IMR-90 (cell line): ENCODE measurements at regions not wholly inside any gene's neighbourhood (a gene's known extent, or its start where the extent isn't known, plus 50 kb on each side); places are given as distances from the start of the nearest gene placed in this dataset.

Experiments
- ATAC-seq: fragments of 200-7000 bp; cut with Tn5 transposase; 2 replicates; pipeline ENCODE4 v1.9.1; 2020; ENCODE audit warnings: low read depth, mild to moderate bottlenecking, moderate library complexity
- BruUV-seq: library from RNA; stranded (reverse); fragments of 400-500 nt; replicated peaks from 2 replicates; lab custom pipeline; 2021; lab: Mats Ljungman, UMichigan
- CTCF ChIA-PET: fragments of 300-600 bp; formaldehyde crosslinking; extraction: SDS; loops from one replicate; lab custom pipeline; 2021; ENCODE audit warnings: antibody characterized with exemption; lab: Yijun Ruan, JAX
- POLR2A ChIA-PET: fragments of 300-600 bp; sonication (Branson Sonifier 250); formaldehyde crosslinking; loops from one replicate; lab custom pipeline; 2022; ENCODE audit warnings: antibody characterized with exemption; ENCODE audit not compliant: unreplicated experiment; lab: Charles Lee
- DNase-seq: peaks from one replicate; pipeline ENCODE4 v3.0.0; 2013
- H2AFZ ChIP-seq: replicated peaks from 2 replicates; pipeline ENCODE3; 2013; ENCODE audit warnings: low read length, mild to moderate bottlenecking; ENCODE audit not compliant: poor library complexity
- H2AK5ac ChIP-seq: 2 replicates; pipeline ENCODE4 v1.6.1; 2013; ENCODE audit warnings: low read depth, low read length, inconsistent platforms
- H2AK9ac ChIP-seq: replicated peaks from 2 replicates; pipeline ENCODE3; 2013; ENCODE audit warnings: mild to moderate bottlenecking, low read depth, low read length, moderate library complexity; ENCODE audit not compliant: poor library complexity
- H2BK120ac ChIP-seq: 2 replicates; pipeline ENCODE4 v1.6.1; 2013; ENCODE audit warnings: low read depth, low read length, inconsistent platforms
- H2BK15ac ChIP-seq: 3 replicates; pipeline ENCODE4 v1.6.1; 2013; ENCODE audit warnings: low read depth, low read length, inconsistent platforms
- H2BK20ac ChIP-seq: 2 replicates; pipeline ENCODE4 v1.6.1; 2013; ENCODE audit warnings: low read depth, mild to moderate bottlenecking, inconsistent platforms, low read length, moderate library complexity
- H2BK5ac ChIP-seq: 2 replicates; pipeline ENCODE4 v1.6.1; 2013; ENCODE audit warnings: mild to moderate bottlenecking, low read depth, low read length, inconsistent platforms; ENCODE audit not compliant: poor library complexity, severe bottlenecking
- H3K14ac ChIP-seq: replicated peaks from 2 replicates; pipeline ENCODE4 v1.6.1; 2013; ENCODE audit warnings: low read depth, low read length, inconsistent platforms
- H3K18ac ChIP-seq: 2 replicates; pipeline ENCODE4 v1.6.1; 2013; ENCODE audit warnings: low read depth, low read length, control low read depth
- H3K23ac ChIP-seq: 2 replicates; pipeline ENCODE4 v1.6.1; 2013; ENCODE audit warnings: low read depth, low read length, inconsistent platforms
- H3K27ac ChIP-seq: 2 replicates; pipeline ENCODE4 v1.5.1; 2013; ENCODE audit warnings: mild to moderate bottlenecking, control low read depth, low read length; ENCODE audit not compliant: insufficient read depth
- H3K27me3 ChIP-seq: 2 replicates; pipeline ENCODE4 v1.6.1; 2013; ENCODE audit warnings: low read length; ENCODE audit not compliant: control insufficient read depth, insufficient read depth
- H3K36me3 ChIP-seq: 2 replicates; pipeline ENCODE4 v1.6.1; 2013; ENCODE audit warnings: low read length, mixed read lengths; ENCODE audit not compliant: control insufficient read depth, insufficient read depth
- H3K4ac ChIP-seq: 2 replicates; pipeline ENCODE4 v1.6.1; 2013; ENCODE audit warnings: low read depth, low read length, inconsistent platforms
- H3K4me1 ChIP-seq: 2 replicates; pipeline ENCODE4 v1.6.1; 2013; ENCODE audit warnings: low read length, mixed read lengths; ENCODE audit not compliant: control insufficient read depth, insufficient read depth
- H3K4me2 ChIP-seq: 2 replicates; pipeline ENCODE4 v1.6.1; 2013; ENCODE audit warnings: low read depth, mild to moderate bottlenecking, control low read depth, low read length, moderate library complexity
- H3K4me3 ChIP-seq: 2 replicates; pipeline ENCODE4 v1.5.1; 2013; ENCODE audit warnings: low read depth, mild to moderate bottlenecking, control low read depth, low read length, moderate library complexity; ENCODE audit not compliant: insufficient read depth
- H3K56ac ChIP-seq: 2 replicates; pipeline ENCODE4 v1.6.1; 2013; ENCODE audit warnings: low read length, inconsistent platforms; ENCODE audit not compliant: insufficient read depth; ENCODE audit errors: extremely low read depth
- H3K79me1 ChIP-seq, 2 experiments: 2 replicates each; pipeline ENCODE4 v1.6.1; 2013; ENCODE audit warnings: low read length in 2 of 2, inconsistent platforms in 1 of 2, low read depth in 1 of 2
- H3K9ac ChIP-seq: 2 replicates; pipeline ENCODE4 v1.6.1; 2013; ENCODE audit warnings: low read depth, low read length, control low read depth
- H3K9me1 ChIP-seq: 2 replicates; pipeline ENCODE4 v1.6.1; 2013; ENCODE audit warnings: low read length, inconsistent platforms; ENCODE audit not compliant: insufficient read depth
- H3K9me3 ChIP-seq: 2 replicates; pipeline ENCODE4 v1.6.1; 2013; ENCODE audit warnings: low read length; ENCODE audit not compliant: control insufficient read depth, insufficient read depth
- H4K20me1 ChIP-seq: 2 replicates; pipeline ENCODE4 v1.6.1; 2013; ENCODE audit warnings: low read length, inconsistent platforms; ENCODE audit not compliant: insufficient read depth
- H4K5ac ChIP-seq: 2 replicates; pipeline ENCODE4 v1.6.1; 2013; ENCODE audit warnings: mild to moderate bottlenecking, low read depth, low read length, control low read depth
- H4K8ac ChIP-seq, 2 experiments: 2 replicates each; pipeline ENCODE4 v1.6.1; 2013; ENCODE audit warnings: low read depth in 2 of 2, low read length in 2 of 2, control low read depth in 1 of 2, inconsistent platforms in 1 of 2
- H4K91ac ChIP-seq: 2 replicates; pipeline ENCODE4 v1.6.1; 2013; ENCODE audit warnings: low read depth, low read length, inconsistent platforms; ENCODE audit not compliant: insufficient read depth
- BHLHE40 ChIP-seq: fragments of 150-350 bp; IDR thresholded peaks from 2 replicates; pipeline ENCODE4 v1.6.1; 2016; ENCODE audit warnings: mild to moderate bottlenecking, low read depth, low read length
- CHD1 ChIP-seq: IDR thresholded peaks from 2 replicates; pipeline ENCODE4 v1.6.1; 2012; ENCODE audit warnings: low read depth, low read length, improper control_type of control experiment
- CTCF ChIP-seq: conservative IDR thresholded peaks from 2 replicates; pipeline ENCODE4 v1.5.1; 2012; ENCODE audit warnings: mild to moderate bottlenecking, low read depth, low read length, improper control_type of control experiment
- FOS ChIP-seq: fragments of 150-350 bp; IDR thresholded peaks from 2 replicates; pipeline ENCODE4 v1.6.1; 2016; ENCODE audit warnings: low read depth, low read length
- MAFK ChIP-seq: IDR thresholded peaks from 2 replicates; pipeline ENCODE4 v1.6.1; 2012; ENCODE audit warnings: low read depth, low read length, improper control_type of control experiment
- MAZ ChIP-seq: IDR thresholded peaks from 2 replicates; pipeline ENCODE4 v1.6.1; 2012; ENCODE audit warnings: low read depth, mild to moderate bottlenecking, low read length, improper control_type of control experiment, moderate library complexity, borderline replicate concordance
- MXI1 ChIP-seq: IDR thresholded peaks from 2 replicates; pipeline ENCODE4 v1.6.1; 2012; ENCODE audit warnings: low read depth, mild to moderate bottlenecking, low read length, moderate library complexity, borderline replicate concordance
- NFE2L2 ChIP-seq: fragments of 150-350 bp; IDR thresholded peaks from 2 replicates; pipeline ENCODE4 v1.6.1; 2016; ENCODE audit warnings: low read depth, mild to moderate bottlenecking, low read length
- POLR2A ChIP-seq: IDR thresholded peaks from 2 replicates; pipeline ENCODE4 v1.6.1; 2012; ENCODE audit warnings: mild to moderate bottlenecking, low read depth, low read length
- RAD21 ChIP-seq: IDR thresholded peaks from 2 replicates; pipeline ENCODE4 v1.6.1; 2012; ENCODE audit warnings: low read length, improper control_type of control experiment
- RFX5 ChIP-seq: IDR thresholded peaks from 2 replicates; pipeline ENCODE4 v1.8.0; 2012; ENCODE audit warnings: low read depth, mild to moderate bottlenecking, low read length, moderate library complexity
- SMC3 ChIP-seq: fragments of 150-350 bp; IDR thresholded peaks from 2 replicates; pipeline ENCODE4 v1.6.1; 2016; ENCODE audit warnings: low read depth, mild to moderate bottlenecking, antibody characterized with exemption, low read length, moderate library complexity
- USF2 ChIP-seq: fragments of 150-350 bp; IDR thresholded peaks from 2 replicates; pipeline ENCODE4 v1.6.1; 2017; ENCODE audit warnings: mild to moderate bottlenecking, antibody characterized with exemption, low read length, low read depth
- WGBS, 2 experiments: methylation state at CpG; one replicate each; pipeline versions ENCODE4 v1.1.5 to v1.1.7; 2013; ENCODE audit warnings: missing lambda C conversion rate in 2 of 2; ENCODE audit not compliant: insufficient read length in 1 of 2; ENCODE audit errors: extremely low coverage in 2 of 2; 5-methylcytosine and 5-hydroxymethylcytosine counted together
- dilution Hi-C: fragments of 300-500 bp; cut with HindIII; formaldehyde crosslinking; loops from one replicate; pipeline ENCODE4 v1.14.3; 2018; ENCODE audit warnings: low sequenced_read_pairs; ENCODE audit not compliant: unreplicated experiment
- in situ Hi-C: fragments of 300-500 bp; cut with MboI; formaldehyde crosslinking; loops from 3 replicates; pipeline ENCODE4 v1.14.3; 2019; ENCODE audit warnings: low sequenced_read_pairs, inconsistent platforms, mixed read lengths
- intact Hi-C: fragments of 100-400 bp; cut with micrococcal nuclease; formaldehyde crosslinking; loops from 2 replicates; pipeline ENCODE4 v1.10.0; 2022

- Histone ChIP-seq H2AK5ac (no peak overlapping the region), H3K56ac (no peak overlapping the region), H3K27me3 (no peaks in the 10 kb centered on the region; the same call in 1 of the 2 replicates), H2BK20ac (no peak overlapping the region), H2BK15ac (no peak overlapping the region), H2AFZ (no peak overlapping the region), H4K5ac (no peak overlapping the region), H4K8ac (no peak overlapping the region), H3K14ac (no peak overlapping the region), H4K91ac (no peak overlapping the region), H3K9me3 (no peaks in the 10 kb centered on the region), H2BK120ac (no peak overlapping the region), H3K9me1 (no peaks in the 10 kb centered on the region), H2AK9ac (no peak overlapping the region), H3K23ac (no peak overlapping the region), H2BK5ac (no peak overlapping the region), H3K9ac (no peak overlapping the region), H3K4me2 (no peak overlapping the region), H3K4me3 (no peak overlapping the region), H3K18ac (no peak overlapping the region), H3K36me3 (no peaks in the 10 kb centered on the region), H3K4ac (no peak overlapping the region), H3K79me1 (no peaks in the 10 kb centered on the region), H4K20me1 (no peaks in the 10 kb centered on the region), H3K27ac (no peak overlapping the region), H3K4me1 (no peaks in the 10 kb centered on the region)
- DNase-seq, result no peak
- no CpG with 5 or more reads among the region's 5 CpGs for WGBS, 2 experiments
- ATAC-seq, result no peak
- intact Hi-C loops, result no loop called here
- ChIA-PET CTCF (no interaction called here), POLR2A (no interaction called here)
- dilution Hi-C loops, result no loop called here
- in situ Hi-C loops, result no loop called here
- TF ChIP-seq MXI1, result no peak
- TF ChIP-seq NFE2L2, result no peak
- no peak for TF ChIP-seq SMC3
- TF ChIP-seq MAFK, result no peak
- TF ChIP-seq CHD1, result no peak
- TF ChIP-seq USF2, result no peak
- TF ChIP-seq POLR2A, result no peak
- TF ChIP-seq RFX5, result no peak
- TF ChIP-seq BHLHE40, result no peak
- no peak for TF ChIP-seq MAZ
- no peak for TF ChIP-seq CTCF
- no peak for TF ChIP-seq RAD21
- no peak for TF ChIP-seq FOS
- BruUV-seq, result no TSS peak
These were observed 201.6 kb downstream of the BMP7 start for GRCh38 chr20:57064836-57065235.
